IPS-NIHi11 (cell line): ENCODE measurements at regions not wholly inside any gene's neighbourhood (a gene's known extent, or its start where the extent isn't known, plus 50 kb on each side); places are given as distances from the start of the nearest gene placed in this dataset.

Source experiments
- DNase-seq: peaks from one replicate; pipeline ENCODE4 v3.0.0; 2012; ENCODE audit warnings: mixed read lengths, low spot score

- no peak for DNase-seq
These were observed 261.0 kb downstream of the PDGFC start for GRCh38 chr4:156710365-156711192.

GRCh38 chr4:156705311-156705710 lies 266.3 kb downstream of the PDGFC start:
- no peak for DNase-seq

- DNase-seq: no peak
These were observed 276.4 kb downstream of the PDGFC start for GRCh38 chr4:156695163-156695562.

GRCh38 chr4:156694413-156694812 lies 277.2 kb downstream of the PDGFC start:
- no peak for DNase-seq

- DNase-seq: no peak
These were observed 278.0 kb downstream of the PDGFC start for GRCh38 chr4:156693557-156693956.

- DNase-seq: no peak
These were observed 279.6 kb downstream of the PDGFC start for GRCh38 chr4:156692016-156692415.

GRCh38 chr4:156690572-156690971 lies 281.0 kb downstream of the PDGFC start:
- no peak for DNase-seq

GRCh38 chr4:156686120-156686519 lies 285.5 kb downstream of the PDGFC start:
- no peak for DNase-seq

- no peak for DNase-seq
These were observed 286.3 kb downstream of the PDGFC start for GRCh38 chr4:156685308-156685707.

- no peak for DNase-seq
These were observed 293.9 kb downstream of the PDGFC start for GRCh38 chr4:156677656-156678055.

GRCh38 chr4:156677131-156677531 lies 294.5 kb downstream of the PDGFC start:
- DNase-seq: peak; percentile 57

- DNase-seq: no peak
These were observed 295.3 kb downstream of the PDGFC start for GRCh38 chr4:156676116-156676851.

GRCh38 chr4:156673483-156673882 lies 298.1 kb downstream of the PDGFC start:
- no peak for DNase-seq

GRCh38 chr4:156672492-156673305 lies 298.9 kb downstream of the PDGFC start:
- no peak for DNase-seq

- DNase-seq: no peak
These were observed 305.7 kb downstream of the PDGFC start for GRCh38 chr4:156665780-156666366.

GRCh38 chr4:156663663-156664062 lies 307.9 kb downstream of the PDGFC start:
- DNase-seq: no peak

GRCh38 chr4:156662921-156663320 lies 308.7 kb downstream of the PDGFC start:
- DNase-seq: no peak

GRCh38 chr4:156661555-156661954 lies 310.0 kb downstream of the PDGFC start:
- no peak for DNase-seq

- no peak for DNase-seq
These were observed 311.1 kb downstream of the PDGFC start for GRCh38 chr4:156660465-156660864.

- no peak for DNase-seq
These were observed 311.6 kb downstream of the PDGFC start for GRCh38 chr4:156659983-156660382.

- DNase-seq: no peak
These were observed 312.0 kb downstream of the PDGFC start for GRCh38 chr4:156659570-156659969.

- no peak for DNase-seq
These were observed 314.7 kb downstream of the PDGFC start for GRCh38 chr4:156656896-156657295.
